HG03103 (cell line): ENCODE measurements at regions not wholly inside any gene's neighbourhood (a gene's known extent, or its start where the extent isn't known, plus 50 kb on each side); places are given as distances from the start of the nearest gene placed in this dataset.
"Not testable (repeated sequence)": the region's sequence is repeated elsewhere in the genome, so short reads cannot be mapped to it uniquely, and the experiment has no call there.

Source experiments
- ATAC-seq: cut with Tn5 transposase; IDR thresholded peaks from one replicate; pipeline ENCODE4 v1.9.1; 2021; ENCODE audit warnings: low read depth; ENCODE audit not compliant: unreplicated experiment

GRCh38 chr4:128653527-128654444 lies 155.7 kb upstream of the JADE1 start:
- ATAC-seq: no peak

- no peak for ATAC-seq
These were observed 159.8 kb upstream of the JADE1 start for GRCh38 chr4:128649575-128650205.

GRCh38 chr4:128649161-128649560 lies 160.3 kb upstream of the JADE1 start:
- no peak for ATAC-seq

GRCh38 chr4:128648021-128648420 lies 161.5 kb upstream of the JADE1 start:
- no peak for ATAC-seq

- ATAC-seq: not testable (repeated sequence)
These were observed 162.6 kb upstream of the JADE1 start for GRCh38 chr4:128646893-128647292.

- ATAC-seq: not testable (repeated sequence)
These were observed 164.5 kb upstream of the JADE1 start for GRCh38 chr4:128644693-128645654.

GRCh38 chr4:128644107-128644506 lies 165.4 kb upstream of the JADE1 start:
- ATAC-seq: not testable (repeated sequence)

GRCh38 chr4:128641566-128641965 lies 167.9 kb upstream of the JADE1 start:
- not testable (repeated sequence) for ATAC-seq

GRCh38 chr4:128639541-128640270 lies 169.8 kb upstream of the JADE1 start:
- ATAC-seq: no peak

- no peak for ATAC-seq
These were observed 172.6 kb upstream of the JADE1 start for GRCh38 chr4:128636906-128637305.

- no peak for ATAC-seq
These were observed 173.4 kb upstream of the JADE1 start for GRCh38 chr4:128635955-128636560.

- ATAC-seq: no peak
These were observed 174.2 kb upstream of the JADE1 start for GRCh38 chr4:128635141-128635954.

GRCh38 chr4:128633067-128633466 lies 176.4 kb upstream of the JADE1 start:
- no peak for ATAC-seq

GRCh38 chr4:128630871-128631270 lies 178.6 kb upstream of the JADE1 start:
- ATAC-seq: no peak

GRCh38 chr4:128623508-128624215 lies 185.8 kb upstream of the JADE1 start:
- no peak for ATAC-seq

GRCh38 chr4:128620279-128620965 lies 189.1 kb upstream of the JADE1 start:
- ATAC-seq: not testable (repeated sequence)

GRCh38 chr4:128615197-128615596 lies 194.3 kb upstream of the JADE1 start:
- no peak for ATAC-seq

- no peak for ATAC-seq
These were observed 201.5 kb upstream of the JADE1 start for GRCh38 chr4:128608006-128608405.
